ENCODE measurements at regions not wholly inside any gene's neighbourhood (a gene's known extent, or its start where the extent isn't known, plus 50 kb on each side); places are given as distances from the start of the nearest gene placed in this dataset.
A peak's percentile ranks its signal among the peaks of the same experiment; 100 is the strongest.
"Not testable (repeated sequence)": the region's sequence is repeated elsewhere in the genome, so short reads cannot be mapped to it uniquely, and the experiment has no call there.

- ATAC-seq (no peak), DNase-seq (ENCODE audit: low spot score) (no peak)
- Mint-ChIP-seq H3K36me3 (no peaks in the 10 kb centered on the region), H3K9me3 (no peaks in the 10 kb centered on the region), H3K27ac (peak overlapping the region in 1 of 2 donors; percentile 10), H3K27me3 (peaks cover 8 to 62% of the 10 kb centered on the region in 2 donors), H3K4me3 (no peak overlapping the region), H3K4me1 (ENCODE audit: low read depth in 2 of 2) (peaks cover 6 to 22% of the 10 kb centered on the region in 2 donors)
Measured at GRCh38 chr22:25497181-25497641, 67.3 kb upstream of the GRK3 start.

- Mint-ChIP-seq H3K27me3 (peaks cover 8 to 61% of the 10 kb centered on the region in 2 donors), H3K4me1 (ENCODE audit: low read depth in 2 of 2) (peaks cover 6 to 22% of the 10 kb centered on the region in 2 donors), H3K36me3 (no peaks in the 10 kb centered on the region), H3K4me3 (no peak overlapping the region), H3K27ac (peak overlapping the region in 1 of 2 donors; percentile 10), H3K9me3 (no peaks in the 10 kb centered on the region)
- ATAC-seq (no peak), DNase-seq (ENCODE audit: low spot score) (no peak)
Measured at GRCh38 chr22:25497716-25498115, 66.8 kb upstream of the GRK3 start.

GRCh38 chr22:25500671-25501070, 63.8 kb upstream of the GRK3 start:
- H3K27ac Mint-ChIP-seq; H3K9me3 Mint-ChIP-seq; H3K4me1 Mint-ChIP-seq (ENCODE audit: low read depth in 2 of 2); ATAC-seq; DNase-seq (ENCODE audit: low spot score); H3K4me3 Mint-ChIP-seq; H3K36me3 Mint-ChIP-seq: not testable (repeated sequence)
- peaks cover 0 to 37% of the 10 kb centered on the region in 2 donors for H3K27me3 Mint-ChIP-seq

- H3K36me3 Mint-ChIP-seq; DNase-seq (ENCODE audit: low spot score); H3K4me3 Mint-ChIP-seq; H3K9me3 Mint-ChIP-seq; H3K4me1 Mint-ChIP-seq (ENCODE audit: low read depth in 2 of 2); H3K27ac Mint-ChIP-seq: not testable (repeated sequence)
- ATAC-seq, result peak in 1 of 2 donors; percentile 38
- peaks cover 0 to 29% of the 10 kb centered on the region in 2 donors for H3K27me3 Mint-ChIP-seq
Measured at GRCh38 chr22:25504017-25504416, 60.5 kb upstream of the GRK3 start.

GRCh38 chr22:25508161-25508560, 56.3 kb upstream of the GRK3 start:
- DNase-seq (ENCODE audit: low spot score) (no peak), ATAC-seq (no peak)
- peaks cover 0 to 10% of the 10 kb centered on the region in 2 donors for H3K27me3 Mint-ChIP-seq
- no peaks in the 10 kb centered on the region for H3K36me3 Mint-ChIP-seq
- no peaks in the 10 kb centered on the region for H3K9me3 Mint-ChIP-seq
- H3K4me3 Mint-ChIP-seq, result no peak overlapping the region
- no peaks in the 10 kb centered on the region for H3K4me1 Mint-ChIP-seq (ENCODE audit: low read depth in 2 of 2)
- no peak overlapping the region for H3K27ac Mint-ChIP-seq

- no peak overlapping the region for H3K4me3 Mint-ChIP-seq
- no peaks in the 10 kb centered on the region for H3K36me3 Mint-ChIP-seq
- no peaks in the 10 kb centered on the region for H3K9me3 Mint-ChIP-seq
- no peak overlapping the region for H3K27ac Mint-ChIP-seq
- DNase-seq (ENCODE audit: low spot score), result no peak
- no peak for ATAC-seq
- H3K4me1 Mint-ChIP-seq (ENCODE audit: low read depth in 2 of 2), result no peaks in the 10 kb centered on the region
- peaks cover 0 to 10% of the 10 kb centered on the region in 2 donors for H3K27me3 Mint-ChIP-seq
Measured at GRCh38 chr22:25508761-25509321, 55.6 kb upstream of the GRK3 start.

- DNase-seq (ENCODE audit: low spot score) (no peak), ATAC-seq (no peak)
- no peak overlapping the region for H3K4me3 Mint-ChIP-seq
- no peaks in the 10 kb centered on the region for H3K4me1 Mint-ChIP-seq (ENCODE audit: low read depth in 2 of 2)
- no peak overlapping the region for H3K27ac Mint-ChIP-seq
- H3K27me3 Mint-ChIP-seq, result peaks cover 0 to 10% of the 10 kb centered on the region in 2 donors
- no peaks in the 10 kb centered on the region for H3K36me3 Mint-ChIP-seq
- no peaks in the 10 kb centered on the region for H3K9me3 Mint-ChIP-seq
Measured at GRCh38 chr22:25509374-25509791, 55.1 kb upstream of the GRK3 start.

GRCh38 chr22:25510876-25511275, 53.6 kb upstream of the GRK3 start:
- no peak overlapping the region for H3K4me3 Mint-ChIP-seq
- peaks cover 0 to 10% of the 10 kb centered on the region in 2 donors for H3K27me3 Mint-ChIP-seq
- DNase-seq (ENCODE audit: low spot score), result no peak
- no peak for ATAC-seq
- no peaks in the 10 kb centered on the region for H3K4me1 Mint-ChIP-seq (ENCODE audit: low read depth in 2 of 2)
- H3K36me3 Mint-ChIP-seq, result no peaks in the 10 kb centered on the region
- H3K27ac Mint-ChIP-seq, result no peak overlapping the region
- H3K9me3 Mint-ChIP-seq, result no peaks in the 10 kb centered on the region

- Mint-ChIP-seq H3K27ac (no peak overlapping the region), H3K36me3 (no peaks in the 10 kb centered on the region), H3K4me1 (ENCODE audit: low read depth in 2 of 2) (no peaks in the 10 kb centered on the region), H3K9me3 (no peaks in the 10 kb centered on the region), H3K27me3 (peaks cover 0 to 9% of the 10 kb centered on the region in 2 donors), H3K4me3 (no peak overlapping the region)
- ATAC-seq (no peak), DNase-seq (ENCODE audit: low spot score) (no peak)
Measured at GRCh38 chr22:25511725-25512124, 52.8 kb upstream of the GRK3 start.

- no peaks in the 10 kb centered on the region for H3K27me3 Mint-ChIP-seq
Measured at GRCh38 chr22:25514436-25515180, 49.9 kb upstream of the GRK3 start.

More at GRCh38 chr22:25514436-25515180, 49.9 kb upstream of the GRK3 start:
- no peak overlapping the region for H3K4me3 Mint-ChIP-seq
- no peak overlapping the region for H3K27ac Mint-ChIP-seq
- no peaks in the 10 kb centered on the region for H3K36me3 Mint-ChIP-seq
- no peak for ATAC-seq
- H3K9me3 Mint-ChIP-seq, result no peaks in the 10 kb centered on the region
- H3K4me1 Mint-ChIP-seq (ENCODE audit: low read depth in 2 of 2), result no peaks in the 10 kb centered on the region
- DNase-seq (ENCODE audit: low spot score), result no peak
